ENCODE measurements at regions not wholly inside any gene's neighbourhood (a gene's known extent, or its start where the extent isn't known, plus 50 kb on each side); places are given as distances from the start of the nearest gene placed in this dataset.

- no peaks in the 10 kb centered on the region for H3K36me3 ChIP-seq
- no peaks in the 10 kb centered on the region for H3K9me3 ChIP-seq
- no peak for TF ChIP-seq CTCF (IDR thresholded peaks at IDR 0.05; ENCODE audit: low read depth, low read length)
- no peaks in the 10 kb centered on the region for H3K27me3 ChIP-seq
- H3K4me3 ChIP-seq (ENCODE audit: low read depth, low read length) = no peak overlapping the region
- peak; percentile 19 for DNase-seq
- no peaks in the 10 kb centered on the region for H3K4me1 ChIP-seq
Measured at GRCh38 chr4:45693746-45694145, 430.1 kb downstream of the GABRG1 start.

- H3K9me3 ChIP-seq = no peaks in the 10 kb centered on the region
- TF ChIP-seq CTCF (IDR thresholded peaks at IDR 0.05; ENCODE audit: low read depth, low read length) = no peak
- no peaks in the 10 kb centered on the region for H3K36me3 ChIP-seq
- no peaks in the 10 kb centered on the region for H3K4me1 ChIP-seq
- DNase-seq = no peak
- H3K4me3 ChIP-seq (ENCODE audit: low read depth, low read length) = no peak overlapping the region
- H3K27me3 ChIP-seq = no peaks in the 10 kb centered on the region
Measured at GRCh38 chr4:45692131-45692735, 431.6 kb downstream of the GABRG1 start.

- no peak for DNase-seq
- no peak for TF ChIP-seq CTCF (IDR thresholded peaks at IDR 0.05; ENCODE audit: low read depth, low read length)
- no peaks in the 10 kb centered on the region for H3K9me3 ChIP-seq
- H3K27me3 ChIP-seq = no peaks in the 10 kb centered on the region
- no peak overlapping the region for H3K4me3 ChIP-seq (ENCODE audit: low read depth, low read length)
- no peaks in the 10 kb centered on the region for H3K36me3 ChIP-seq
- H3K4me1 ChIP-seq = no peaks in the 10 kb centered on the region
Measured at GRCh38 chr4:45688341-45688740, 435.5 kb downstream of the GABRG1 start.

GRCh38 chr4:45679411-45679810, 444.4 kb downstream of the GABRG1 start:
- Histone ChIP-seq H3K27me3 (no peaks in the 10 kb centered on the region), H3K9me3 (no peaks in the 10 kb centered on the region), H3K36me3 (no peaks in the 10 kb centered on the region), H3K4me1 (no peaks in the 10 kb centered on the region), H3K4me3 (ENCODE audit: low read depth, low read length) (no peak overlapping the region)
- TF ChIP-seq CTCF (IDR thresholded peaks at IDR 0.05; ENCODE audit: low read depth, low read length) = no peak
- DNase-seq = no peak

- no peaks in the 10 kb centered on the region for H3K9me3 ChIP-seq
- no peak for DNase-seq
- H3K4me3 ChIP-seq (ENCODE audit: low read depth, low read length) = no peak overlapping the region
- H3K36me3 ChIP-seq = no peaks in the 10 kb centered on the region
- H3K4me1 ChIP-seq = no peaks in the 10 kb centered on the region
- TF ChIP-seq CTCF (IDR thresholded peaks at IDR 0.05; ENCODE audit: low read depth, low read length) = no peak
- H3K27me3 ChIP-seq = no peaks in the 10 kb centered on the region
Measured at GRCh38 chr4:45668128-45668527, 455.7 kb downstream of the GABRG1 start.

GRCh38 chr4:45663628-45664081, 460.2 kb downstream of the GABRG1 start:
- no peaks in the 10 kb centered on the region for H3K36me3 ChIP-seq
- H3K4me1 ChIP-seq = no peaks in the 10 kb centered on the region
- no peaks in the 10 kb centered on the region for H3K27me3 ChIP-seq
- TF ChIP-seq CTCF (IDR thresholded peaks at IDR 0.05; ENCODE audit: low read depth, low read length) = no peak
- H3K4me3 ChIP-seq (ENCODE audit: low read depth, low read length) = no peak overlapping the region
- no peaks in the 10 kb centered on the region for H3K9me3 ChIP-seq
- DNase-seq = no peak
